ENCODE measurements at regions not wholly inside any gene's neighbourhood (a gene's known extent, or its start where the extent isn't known, plus 50 kb on each side); places are given as distances from the start of the nearest gene placed in this dataset.

- TF ChIP-seq REST (IDR thresholded peaks at IDR 0.05; ENCODE audit: insufficient read depth in 1 of 2, low read depth in 2 of 2, low read length in 2 of 2) (no peak), FOXP2 (optimal IDR thresholded peaks at IDR 0.05; ENCODE audit: borderline replicate concordance, extremely low read depth, extremely low read length, insufficient read depth) (no peak), TAF1 (IDR thresholded peaks at IDR 0.05; ENCODE audit: borderline replicate concordance, insufficient read depth, low read length) (no peak)
These were observed 164.4 kb upstream of the CIBAR2 start for GRCh38 chr16:85276721-85277120.

GRCh38 chr16:85278839-85279238 lies 166.6 kb upstream of the CIBAR2 start:
- TF ChIP-seq REST (IDR thresholded peaks at IDR 0.05; ENCODE audit: insufficient read depth in 1 of 2, low read depth in 2 of 2, low read length in 2 of 2) (no peak), POLR2AphosphoS5 (IDR thresholded peaks at IDR 0.05; ENCODE audit: low read depth, low read length) (no peak), SIN3A (IDR thresholded peaks at IDR 0.05; ENCODE audit: borderline replicate concordance, insufficient read depth, low read length) (no peak), FOXP2 (optimal IDR thresholded peaks at IDR 0.05; ENCODE audit: borderline replicate concordance, extremely low read depth, extremely low read length, insufficient read depth) (no peak), TAF1 (IDR thresholded peaks at IDR 0.05; ENCODE audit: borderline replicate concordance, insufficient read depth, low read length) (no peak)

GRCh38 chr16:85279402-85279801 lies 167.1 kb upstream of the CIBAR2 start:
- TF ChIP-seq REST (IDR thresholded peaks at IDR 0.05; ENCODE audit: insufficient read depth in 1 of 2, low read depth in 2 of 2, low read length in 2 of 2) (no peak), FOXP2 (optimal IDR thresholded peaks at IDR 0.05; ENCODE audit: borderline replicate concordance, extremely low read depth, extremely low read length, insufficient read depth) (no peak), TAF1 (IDR thresholded peaks at IDR 0.05; ENCODE audit: borderline replicate concordance, insufficient read depth, low read length) (no peak), SIN3A (IDR thresholded peaks at IDR 0.05; ENCODE audit: borderline replicate concordance, insufficient read depth, low read length) (no peak), POLR2AphosphoS5 (IDR thresholded peaks at IDR 0.05; ENCODE audit: low read depth, low read length) (no peak)

- TF ChIP-seq REST (IDR thresholded peaks at IDR 0.05; ENCODE audit: insufficient read depth in 1 of 2, low read depth in 2 of 2, low read length in 2 of 2): no peak
- TF ChIP-seq TAF1 (IDR thresholded peaks at IDR 0.05; ENCODE audit: borderline replicate concordance, insufficient read depth, low read length): no peak
- TF ChIP-seq SIN3A (IDR thresholded peaks at IDR 0.05; ENCODE audit: borderline replicate concordance, insufficient read depth, low read length): no peak
- TF ChIP-seq FOXP2 (optimal IDR thresholded peaks at IDR 0.05; ENCODE audit: borderline replicate concordance, extremely low read depth, extremely low read length, insufficient read depth): no peak
- no peak for TF ChIP-seq POLR2AphosphoS5 (IDR thresholded peaks at IDR 0.05; ENCODE audit: low read depth, low read length)
These were observed 167.7 kb upstream of the CIBAR2 start for GRCh38 chr16:85279825-85280545.
